ENCODE measurements at regions not wholly inside any gene's neighbourhood (a gene's known extent, or its start where the extent isn't known, plus 50 kb on each side); places are given as distances from the start of the nearest gene placed in this dataset.

DNA sequence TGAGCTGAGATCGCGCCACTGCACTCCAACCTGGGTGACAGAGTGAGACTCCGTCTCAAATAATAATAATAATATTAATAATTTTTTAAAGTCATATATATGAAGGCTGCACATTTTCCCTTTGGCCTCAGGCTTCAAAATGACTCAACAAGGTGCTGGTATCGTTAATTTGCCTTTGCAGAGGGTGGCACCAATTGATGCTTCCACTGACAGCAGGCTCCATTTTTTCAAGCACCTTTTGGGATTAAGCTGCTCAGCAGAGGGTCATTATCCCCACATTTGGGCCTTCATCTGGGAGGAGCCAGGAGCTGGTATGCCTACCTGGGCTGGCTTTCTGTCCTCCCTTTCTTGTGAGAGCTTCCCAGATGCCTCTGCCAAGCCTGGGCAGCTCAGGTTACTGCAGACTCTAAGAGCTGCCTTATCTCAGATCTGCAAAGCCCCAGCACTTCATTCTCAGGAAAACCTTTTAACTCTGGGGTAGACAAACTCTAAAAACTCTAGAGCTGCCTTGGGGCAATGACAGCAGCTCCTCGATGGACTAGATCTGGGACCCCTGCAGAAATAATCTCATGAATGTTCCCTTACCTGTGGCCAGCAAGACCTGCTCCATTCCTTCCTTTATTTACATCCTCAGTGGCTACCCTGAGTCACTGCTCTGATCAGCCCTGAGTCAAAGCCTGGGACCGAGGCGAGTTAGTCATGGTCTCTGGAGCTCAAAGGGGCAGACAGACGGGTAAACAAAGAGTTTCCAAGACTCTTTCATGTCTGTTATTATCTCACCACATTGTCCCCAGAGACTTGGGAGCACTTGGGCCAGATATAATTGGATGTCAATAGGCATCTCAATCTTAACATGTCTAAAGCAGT, 80.0 kb upstream of the EYA2 start:
- no peak overlapping the region for H3K27ac ChIP-seq (ENCODE audit: low read length)
- Mint-ChIP-seq H3K27me3 (ENCODE audit: low read depth in 2 of 2) (peaks cover 24 to 54% of the 10 kb centered on the region in 2 donors), H3K4me3 (no peak overlapping the region), H3K4me1 (no peaks in the 10 kb centered on the region), H3K36me3 (no peaks in the 10 kb centered on the region), H3K27ac (no peak overlapping the region), H3K9me3 (no peaks in the 10 kb centered on the region)
- H3K27me3 ChIP-seq (ENCODE audit: control insufficient read depth, insufficient read depth, low read length): peaks cover 5% of the 10 kb centered on the region
- no peaks in the 10 kb centered on the region for H3K36me3 ChIP-seq (ENCODE audit: control insufficient read depth, insufficient read depth, low read length)
- ATAC-seq (no peak), DNase-seq (no peak)
- H3K4me1 ChIP-seq (ENCODE audit: control insufficient read depth, insufficient read depth, low read length): no peaks in the 10 kb centered on the region
- H3K4me3 ChIP-seq (ENCODE audit: low read length): no peak overlapping the region
- no peaks in the 10 kb centered on the region for H3K9me3 ChIP-seq (ENCODE audit: control insufficient read depth, insufficient read depth, low read length)
- intact Hi-C loops (cut with micrococcal nuclease): no loop called here
- 42% methylated on average over 5 of the region's 8 CpGs for WGBS (ENCODE audit: insufficient coverage)
- no peak for TF ChIP-seq CTCF (IDR thresholded peaks at IDR 0.05)

DNA sequence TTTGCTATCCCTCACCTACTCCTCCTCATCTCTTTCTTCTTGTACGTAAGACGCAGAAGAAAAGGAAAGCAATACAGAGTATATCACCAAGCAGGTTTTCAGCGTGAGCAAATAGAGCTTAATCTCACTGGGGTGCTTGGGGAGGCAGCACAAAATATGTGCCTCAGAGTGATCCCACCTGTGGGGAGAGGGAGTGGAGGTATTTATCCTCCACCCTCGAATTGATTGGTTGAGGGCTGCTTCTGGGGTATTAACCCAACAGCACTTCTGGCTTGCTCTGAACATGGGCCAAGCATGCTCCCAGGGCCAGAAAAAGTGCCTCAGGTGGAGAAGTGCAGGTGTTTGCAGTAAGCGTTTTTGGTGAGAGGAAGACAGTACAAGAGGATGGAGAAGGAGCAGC, 78.5 kb upstream of the EYA2 start:
- H3K27ac Mint-ChIP-seq: no peak overlapping the region
- TF ChIP-seq CTCF (IDR thresholded peaks at IDR 0.05): no peak
- H3K4me1 ChIP-seq (ENCODE audit: control insufficient read depth, insufficient read depth, low read length): no peaks in the 10 kb centered on the region
- H3K27ac ChIP-seq (ENCODE audit: low read length): no peak overlapping the region
- no peaks in the 10 kb centered on the region for H3K36me3 ChIP-seq (ENCODE audit: control insufficient read depth, insufficient read depth, low read length)
- H3K4me3 Mint-ChIP-seq: no peak overlapping the region
- H3K4me1 Mint-ChIP-seq: no peaks in the 10 kb centered on the region
- no peaks in the 10 kb centered on the region for H3K9me3 Mint-ChIP-seq
- WGBS (ENCODE audit: insufficient coverage): 81% methylated on average over 5 of the region's 5 CpGs
- intact Hi-C loops (cut with micrococcal nuclease): no loop called here
- DNase-seq (no peak), ATAC-seq (no peak)
- no peaks in the 10 kb centered on the region for H3K36me3 Mint-ChIP-seq
- no peaks in the 10 kb centered on the region for H3K9me3 ChIP-seq (ENCODE audit: control insufficient read depth, insufficient read depth, low read length)
- peaks cover 2% of the 10 kb centered on the region for H3K27me3 ChIP-seq (ENCODE audit: control insufficient read depth, insufficient read depth, low read length)
- H3K4me3 ChIP-seq (ENCODE audit: low read length): no peak overlapping the region
- H3K27me3 Mint-ChIP-seq (ENCODE audit: low read depth in 2 of 2): peaks cover 14 to 54% of the 10 kb centered on the region in 2 donors

DNA sequence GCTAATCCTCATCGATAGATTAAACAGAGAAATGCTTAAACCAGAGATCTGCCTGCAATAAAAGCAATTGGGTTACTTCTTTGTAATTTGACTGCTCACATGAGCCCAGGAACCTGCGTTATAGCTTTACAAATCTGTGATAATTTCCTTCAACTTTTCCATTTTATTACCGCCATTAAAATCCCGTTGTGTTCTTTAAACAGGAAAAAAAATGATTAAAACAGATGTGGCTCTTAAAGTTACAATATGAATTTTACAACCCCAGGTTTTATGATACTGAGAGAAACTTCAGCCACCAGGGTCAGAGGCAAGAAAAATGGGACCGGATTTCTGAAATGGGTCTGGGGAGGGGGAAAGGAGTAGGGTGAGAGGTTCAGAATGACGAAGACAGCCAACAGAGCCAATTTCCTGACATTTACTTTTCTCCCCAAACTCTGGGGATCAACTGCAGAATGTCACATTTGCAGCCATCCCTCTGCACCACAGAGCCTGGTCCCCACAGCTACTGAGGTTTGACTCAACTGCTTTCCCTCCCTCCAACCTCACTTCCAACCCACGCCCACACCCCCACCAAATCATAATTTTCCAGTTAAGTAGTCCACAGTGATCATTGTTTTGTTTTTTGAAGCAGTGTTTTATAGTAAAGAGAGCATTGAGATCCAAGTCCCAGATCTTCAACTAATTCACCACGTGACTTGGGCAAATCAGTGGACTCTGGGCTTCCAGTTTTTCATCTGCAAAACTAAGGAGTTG, 77.6 kb upstream of the EYA2 start:
- no peak overlapping the region for H3K4me3 Mint-ChIP-seq
- H3K4me1 Mint-ChIP-seq: no peaks in the 10 kb centered on the region
- ATAC-seq: no peak
- no peaks in the 10 kb centered on the region for H3K36me3 ChIP-seq (ENCODE audit: control insufficient read depth, insufficient read depth, low read length)
- H3K4me1 ChIP-seq (ENCODE audit: control insufficient read depth, insufficient read depth, low read length): no peaks in the 10 kb centered on the region
- no peak overlapping the region for H3K4me3 ChIP-seq (ENCODE audit: low read length)
- no peak for TF ChIP-seq CTCF (IDR thresholded peaks at IDR 0.05)
- no peak overlapping the region for H3K27ac Mint-ChIP-seq
- H3K27me3 ChIP-seq (ENCODE audit: control insufficient read depth, insufficient read depth, low read length): no peaks in the 10 kb centered on the region
- no peaks in the 10 kb centered on the region for H3K9me3 ChIP-seq (ENCODE audit: control insufficient read depth, insufficient read depth, low read length)
- DNase-seq: no peak
- H3K9me3 Mint-ChIP-seq: no peaks in the 10 kb centered on the region
- peaks cover 11 to 54% of the 10 kb centered on the region in 2 donors for H3K27me3 Mint-ChIP-seq (ENCODE audit: low read depth in 2 of 2)
- intact Hi-C loops (cut with micrococcal nuclease): no loop called here
- H3K36me3 Mint-ChIP-seq: no peaks in the 10 kb centered on the region
- no peak overlapping the region for H3K27ac ChIP-seq (ENCODE audit: low read length)
- 67% methylated on average over 5 of the region's 8 CpGs for WGBS (ENCODE audit: insufficient coverage)
